ENCODE measurements at regions not wholly inside any gene's neighbourhood (a gene's known extent, or its start where the extent isn't known, plus 50 kb on each side); places are given as distances from the start of the nearest gene placed in this dataset.

DNA sequence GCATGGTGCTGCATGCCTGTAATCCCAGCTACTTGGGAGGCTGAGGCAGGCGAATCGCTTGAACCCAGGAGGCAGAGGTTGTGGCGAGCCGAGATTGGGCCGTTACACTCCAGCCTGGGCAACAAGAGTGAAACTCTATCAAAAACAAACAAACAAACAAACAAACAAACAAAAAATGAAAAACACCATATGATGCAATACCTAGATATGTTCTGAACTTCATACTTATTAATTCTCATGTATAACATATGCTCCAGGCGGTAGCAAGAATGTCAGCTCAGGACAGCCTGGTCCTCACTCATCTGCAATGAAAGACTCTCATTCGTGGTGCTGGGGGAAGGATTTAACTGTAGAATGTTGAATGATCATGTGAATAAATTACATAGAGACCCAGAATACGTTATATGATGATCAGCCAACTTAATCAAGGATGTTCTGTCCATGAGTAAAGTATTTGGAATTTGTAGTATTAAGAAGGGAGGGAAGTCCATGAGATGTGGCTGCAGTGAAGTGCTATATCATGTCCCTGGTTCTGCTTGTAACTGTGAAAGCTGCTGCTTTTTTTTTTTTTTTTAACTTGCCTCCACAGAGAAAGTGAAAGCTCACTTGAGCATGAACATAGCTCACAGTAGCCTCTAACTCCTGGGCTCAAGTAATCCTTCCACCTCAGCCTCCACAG, 206.8 kb downstream of the UQCRFS1 start:
- no peak for DNase-seq

DNA sequence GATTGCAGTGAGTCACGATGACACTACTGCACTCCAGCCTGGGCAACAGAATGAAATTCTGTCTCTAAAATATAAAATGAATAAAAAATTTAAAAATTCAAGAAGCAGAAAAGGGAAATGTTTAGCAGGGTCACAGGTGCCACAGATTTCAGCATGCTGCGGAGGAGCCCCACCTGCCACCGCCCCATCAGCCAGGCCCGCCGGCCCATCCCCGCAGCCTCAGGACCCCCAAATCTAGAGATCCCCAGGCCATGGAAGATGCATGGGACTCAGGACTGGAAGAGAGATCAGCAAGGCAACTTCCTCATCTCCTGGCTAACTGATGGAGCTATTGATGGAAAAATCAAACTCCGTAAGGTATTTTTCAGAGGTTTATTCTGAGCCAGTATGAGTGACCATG, 208.2 kb downstream of the UQCRFS1 start:
- DNase-seq = no peak

DNA sequence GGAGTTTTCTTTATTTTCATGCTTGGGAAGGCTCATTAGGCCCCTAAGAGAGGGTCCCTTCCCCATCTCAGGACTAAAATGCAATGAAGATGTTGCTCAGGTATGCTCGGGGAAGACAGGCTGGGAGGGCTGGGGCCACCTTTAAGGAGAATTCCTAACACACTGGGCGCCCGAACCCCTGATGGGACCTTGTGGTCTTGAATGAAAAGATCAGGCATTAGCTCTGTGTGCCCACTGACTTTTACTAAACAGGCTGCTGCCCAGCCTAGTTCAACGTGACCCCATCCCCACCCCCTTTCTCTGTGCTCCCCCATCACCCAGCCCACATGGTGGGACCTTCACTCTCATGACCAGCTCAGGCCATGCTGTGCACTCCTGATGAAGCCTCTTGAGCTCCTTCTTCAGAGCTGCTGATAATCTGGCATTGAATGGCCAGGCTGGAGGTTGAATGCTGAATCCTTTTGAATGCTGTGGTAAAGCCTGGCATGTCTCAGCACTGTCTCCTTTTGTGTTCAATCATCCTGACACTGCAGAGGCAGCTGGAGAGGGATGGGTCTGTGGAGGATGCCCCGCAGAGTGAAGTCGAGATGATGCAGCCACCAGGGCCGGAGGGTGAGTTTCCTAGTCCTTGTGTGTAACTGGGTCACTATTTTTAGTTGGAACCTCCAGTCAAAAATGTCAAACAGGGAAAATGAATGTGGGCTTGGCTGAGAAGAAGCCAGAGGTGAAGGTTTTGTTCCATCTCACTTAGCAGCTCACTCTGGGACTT, 209.1 kb downstream of the UQCRFS1 start:
- no peak for DNase-seq

DNA sequence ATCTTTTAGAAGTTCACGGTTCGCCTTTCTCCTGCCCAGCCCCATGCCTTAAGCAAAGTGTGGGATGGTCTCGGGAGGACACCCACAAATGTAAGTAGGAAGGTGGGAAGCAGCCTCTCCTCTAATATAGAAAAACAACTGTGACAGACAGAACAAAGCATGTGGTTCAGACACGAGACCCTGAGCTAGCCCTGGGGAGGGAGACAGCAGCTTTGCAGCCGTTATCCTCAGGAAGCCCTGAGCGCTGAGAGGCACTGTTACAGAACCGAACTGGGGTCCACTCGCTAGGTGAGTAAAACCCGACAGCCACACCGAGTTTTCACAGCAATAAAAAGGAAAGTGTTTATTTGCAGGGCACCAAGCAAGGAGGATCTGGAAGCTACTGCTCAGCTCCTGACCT, 210.6 kb downstream of the UQCRFS1 start:
- no peak for DNase-seq

DNA sequence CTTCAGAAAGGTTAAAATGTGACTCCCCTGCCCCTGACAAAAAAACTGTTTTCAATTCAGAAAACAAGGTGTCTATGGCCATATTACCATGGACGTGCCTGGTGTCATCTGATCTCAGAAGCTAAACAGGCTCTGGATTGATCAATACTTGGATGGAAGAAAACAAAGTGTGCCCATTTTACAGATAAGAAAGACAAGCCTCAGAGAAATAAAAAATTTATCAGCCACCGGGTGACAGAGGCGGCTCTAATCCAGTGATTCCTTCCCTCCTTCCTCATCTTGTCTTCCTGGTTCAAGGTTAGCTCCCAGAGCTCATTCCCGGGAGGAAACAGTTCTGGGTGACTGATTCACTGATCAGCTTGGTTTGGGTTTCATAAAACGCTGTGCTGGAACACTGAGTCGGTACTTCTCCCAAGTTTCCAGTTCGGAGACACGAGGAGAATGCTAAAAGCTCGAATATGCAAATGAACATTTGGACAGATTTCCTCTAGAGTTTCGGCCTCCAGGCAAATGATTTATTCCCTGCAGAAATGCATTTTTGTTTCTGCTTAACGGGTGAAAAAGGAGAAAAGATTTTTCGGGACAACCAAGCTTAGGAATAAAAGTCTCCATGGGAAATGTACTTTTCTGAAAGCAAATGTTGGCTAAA, 211.2 kb downstream of the UQCRFS1 start:
- no peak for DNase-seq

DNA sequence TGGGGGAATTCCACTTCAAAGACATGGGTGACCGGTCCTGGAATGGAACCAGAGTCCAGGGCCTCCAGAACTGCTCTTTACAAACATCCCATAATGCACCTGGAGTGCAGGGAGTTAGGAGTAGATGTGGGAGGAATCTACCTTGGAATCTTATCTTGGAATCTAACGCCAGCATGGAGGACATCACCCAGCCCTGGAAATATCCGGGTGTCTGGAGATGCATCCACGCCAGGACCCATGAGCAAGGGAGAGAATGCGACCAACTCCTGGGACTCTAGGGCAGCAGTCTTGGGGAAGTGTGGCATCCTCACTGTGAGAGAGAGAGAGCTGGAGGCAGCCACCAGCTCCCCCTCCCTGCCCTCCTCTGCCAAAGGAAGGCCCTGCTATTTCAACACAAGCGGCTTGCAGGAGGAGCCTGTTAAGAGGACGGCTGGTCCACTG, 211.8 kb downstream of the UQCRFS1 start:
- no peak for DNase-seq

DNA sequence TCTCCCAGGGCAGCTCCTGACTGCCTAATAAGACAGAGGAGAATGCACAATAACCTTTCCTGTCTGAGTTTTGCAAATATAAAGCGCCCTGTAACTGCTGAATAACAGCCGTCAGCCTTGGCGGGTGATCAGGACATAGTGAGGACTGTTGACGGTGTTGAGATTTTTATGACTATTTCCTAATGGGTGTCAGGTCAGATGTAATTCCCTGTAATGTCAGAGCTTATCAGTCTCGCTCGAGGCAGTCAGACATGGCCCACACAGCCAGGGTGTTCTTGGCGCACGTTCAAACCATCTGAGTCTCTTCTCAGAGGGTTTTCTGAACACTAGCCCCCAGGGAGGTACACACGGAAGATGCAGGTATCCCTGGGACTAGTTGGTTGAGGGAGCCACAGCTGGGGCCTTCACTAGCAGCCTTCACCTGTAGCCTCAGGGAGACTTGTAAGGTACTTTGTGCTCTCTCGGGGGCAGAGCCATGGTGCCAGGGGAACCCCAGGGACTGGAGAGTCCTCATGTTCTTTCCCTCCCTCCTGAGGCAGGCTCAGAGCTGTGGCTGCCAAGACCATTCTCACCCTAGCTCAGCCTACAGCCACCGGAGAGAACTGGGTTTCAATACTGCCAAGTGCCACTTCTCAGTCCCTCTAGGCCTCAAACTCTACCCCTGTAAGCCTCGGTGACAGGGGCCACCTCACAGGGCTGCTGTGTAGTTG, 213.1 kb downstream of the UQCRFS1 start:
- no peak for DNase-seq

DNA sequence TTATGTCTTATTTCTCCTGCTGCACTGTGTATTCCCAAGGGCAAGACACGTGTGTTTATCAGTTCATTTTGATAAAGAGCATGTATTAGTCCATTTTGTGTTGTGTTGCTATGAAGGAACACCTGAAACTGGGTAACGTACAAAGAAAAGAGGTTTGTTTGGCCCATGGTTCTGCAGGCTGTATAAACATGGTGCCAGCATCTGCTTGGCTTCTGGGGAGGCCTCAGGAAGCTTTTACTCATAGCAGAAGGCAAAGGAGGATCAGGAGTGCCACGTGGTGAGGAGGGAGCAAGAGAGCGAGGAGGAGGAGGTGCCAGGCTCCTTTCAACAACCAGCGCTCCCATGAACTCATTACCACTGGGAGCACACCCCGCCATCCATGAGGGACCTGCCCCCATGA, 214.0 kb downstream of the UQCRFS1 start:
- DNase-seq = no peak

DNA sequence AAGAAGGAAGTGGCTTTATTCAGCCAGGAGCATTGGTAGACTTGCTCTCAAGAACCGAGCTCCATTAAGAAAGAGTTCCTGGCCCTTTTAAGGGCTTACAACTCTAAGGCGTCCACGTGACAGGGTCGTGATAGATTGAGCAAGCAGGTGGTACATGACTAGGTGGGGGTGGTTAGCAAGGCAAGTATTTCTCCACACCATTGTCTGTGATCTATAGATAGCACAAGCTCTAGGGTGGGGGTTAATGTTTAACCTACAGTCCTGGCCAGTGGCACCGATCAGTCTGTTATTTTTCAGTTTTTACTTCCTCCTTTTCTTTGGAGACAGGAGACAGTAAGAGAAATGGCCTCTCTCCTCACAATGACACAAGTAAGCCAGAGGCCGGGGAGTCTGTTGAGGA, 215.1 kb downstream of the UQCRFS1 start:
- DNase-seq = peak; percentile 47

DNA sequence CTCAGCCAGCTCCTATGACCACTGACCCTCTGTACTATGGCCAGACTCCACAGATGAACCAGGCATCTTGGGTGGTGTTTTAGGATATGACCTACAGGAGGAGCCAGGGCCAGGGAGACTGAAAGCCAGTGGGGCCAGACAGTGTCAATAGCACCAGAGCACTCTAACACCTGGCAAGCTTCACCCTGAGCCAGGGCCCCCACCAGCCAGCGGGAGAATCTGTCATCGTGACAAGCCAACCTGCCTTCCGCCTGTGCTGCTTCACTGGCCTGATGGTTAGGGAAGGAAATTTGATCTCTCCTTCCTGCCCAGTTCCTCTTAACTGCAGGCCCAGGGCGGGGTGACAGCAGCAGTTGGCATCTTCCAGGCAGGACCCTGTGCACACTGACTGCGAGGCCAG, 222.4 kb downstream of the UQCRFS1 start:
- DNase-seq = no peak

DNA sequence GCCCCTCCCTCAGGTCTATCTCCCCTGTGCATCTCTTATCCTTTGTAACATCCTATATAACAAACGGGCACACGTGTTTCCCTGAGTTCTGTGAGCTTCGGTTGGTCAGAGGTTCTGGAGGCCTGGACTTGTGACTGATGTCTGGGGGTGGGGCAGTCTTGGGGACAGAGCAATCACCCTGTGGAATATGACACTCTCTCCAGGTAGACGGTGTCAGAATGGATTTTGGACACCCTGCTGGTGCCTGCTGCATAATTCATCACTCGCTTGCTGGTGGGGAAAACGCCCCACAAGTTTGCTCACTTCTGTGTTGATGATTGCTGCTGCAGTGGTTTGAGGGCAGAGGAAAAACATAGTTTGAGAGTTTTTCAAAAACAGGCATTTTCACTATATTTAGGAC, 223.2 kb downstream of the UQCRFS1 start:
- no peak for DNase-seq

DNA sequence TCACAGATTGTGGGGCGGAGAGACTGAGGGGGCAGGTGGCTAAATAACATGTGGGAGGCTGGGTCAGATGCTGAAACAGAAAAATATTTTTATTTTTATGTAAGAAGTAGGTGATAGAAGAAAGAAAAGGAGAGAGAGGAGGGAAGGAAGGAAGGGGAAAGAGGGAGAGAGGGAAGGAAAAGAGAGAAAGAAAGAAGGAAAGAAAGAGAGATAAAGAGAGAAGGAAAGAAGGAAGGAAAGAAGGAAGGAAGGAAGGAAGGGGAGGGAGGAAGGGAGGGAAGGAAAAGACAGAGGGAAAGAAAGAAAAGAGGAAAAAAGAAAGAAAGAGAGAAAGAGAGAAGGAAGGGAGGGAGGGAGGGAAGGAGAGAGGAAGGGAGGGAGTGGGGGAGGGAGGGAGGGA, 224.9 kb downstream of the UQCRFS1 start:
- no peak for DNase-seq

DNA sequence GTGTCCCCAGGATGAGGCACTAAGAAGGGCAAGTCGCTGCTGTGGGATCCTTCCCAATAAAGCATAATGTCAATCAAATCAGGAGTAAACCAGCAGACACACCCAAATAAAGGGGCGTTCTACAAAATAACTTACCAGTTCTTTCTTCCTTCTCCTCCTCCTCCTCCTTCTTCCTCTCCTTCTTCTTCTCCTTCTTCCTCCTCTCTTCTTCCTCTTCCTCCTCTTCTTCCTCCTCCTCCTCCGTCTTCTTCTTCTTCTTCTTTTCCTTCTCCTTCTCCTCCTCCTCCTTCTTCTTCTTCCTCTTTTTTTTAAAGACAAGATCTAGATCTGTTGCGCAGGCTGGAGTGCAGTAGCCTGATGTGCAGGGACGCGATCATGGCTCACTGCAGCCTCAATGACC, 225.8 kb downstream of the UQCRFS1 start:
- no peak for DNase-seq

DNA sequence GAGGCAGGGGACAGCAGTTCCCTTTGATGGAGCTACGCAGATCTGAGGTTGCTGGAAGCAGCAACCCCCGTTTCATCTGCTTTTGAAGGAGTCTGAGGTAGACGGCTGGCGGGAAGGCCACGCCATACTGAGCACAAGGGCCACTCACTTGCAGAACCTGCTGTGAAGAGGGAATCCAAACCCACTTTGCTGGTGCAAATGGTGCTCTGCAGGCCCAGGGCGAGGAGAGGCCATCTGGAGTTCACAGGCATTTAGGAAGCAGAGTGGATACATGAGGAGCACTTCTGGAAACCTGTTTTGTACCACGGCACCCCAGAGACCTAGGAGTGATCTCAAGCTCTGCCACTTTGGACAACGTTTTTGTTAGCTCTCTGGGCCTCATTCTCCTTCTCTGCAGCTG, 227.8 kb downstream of the UQCRFS1 start:
- no peak for DNase-seq

DNA sequence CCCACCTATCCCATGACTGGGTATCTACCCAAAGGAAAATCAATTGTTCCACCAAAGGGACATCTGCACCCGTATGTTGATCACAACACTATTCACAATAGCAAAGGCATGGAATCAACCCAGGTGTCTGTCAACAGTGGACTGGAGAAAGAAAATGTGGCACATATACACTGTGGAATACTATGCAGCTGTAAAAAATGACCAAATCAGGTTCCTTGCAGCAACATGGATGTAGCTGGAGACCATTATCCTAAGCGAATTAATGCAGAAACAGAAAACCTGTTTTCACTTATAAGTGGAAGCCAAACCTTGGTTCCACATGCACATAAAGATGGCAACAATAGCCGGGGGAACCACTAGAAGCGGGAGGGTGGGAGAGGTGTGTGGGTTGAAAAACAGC, 228.6 kb downstream of the UQCRFS1 start:
- DNase-seq = no peak

DNA sequence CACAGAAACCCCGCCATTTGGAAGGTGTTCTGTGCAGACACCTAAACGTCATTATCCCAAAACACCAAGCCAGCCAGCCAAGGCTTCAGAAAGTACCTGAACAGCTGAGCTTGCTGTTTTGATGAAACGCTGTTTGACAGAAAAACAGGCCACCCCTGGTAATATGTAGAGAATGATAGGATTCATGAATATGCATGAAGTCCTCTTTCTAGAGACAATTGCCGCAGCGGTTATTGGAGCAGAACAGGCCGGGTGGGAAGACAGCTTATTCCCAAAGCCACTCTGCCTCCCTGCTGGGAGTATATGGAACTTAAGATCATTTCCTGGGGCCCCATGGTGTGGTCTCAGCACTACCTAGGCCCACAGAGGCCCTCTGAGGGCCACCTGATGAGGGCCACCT, 229.5 kb downstream of the UQCRFS1 start:
- no peak for DNase-seq

DNA sequence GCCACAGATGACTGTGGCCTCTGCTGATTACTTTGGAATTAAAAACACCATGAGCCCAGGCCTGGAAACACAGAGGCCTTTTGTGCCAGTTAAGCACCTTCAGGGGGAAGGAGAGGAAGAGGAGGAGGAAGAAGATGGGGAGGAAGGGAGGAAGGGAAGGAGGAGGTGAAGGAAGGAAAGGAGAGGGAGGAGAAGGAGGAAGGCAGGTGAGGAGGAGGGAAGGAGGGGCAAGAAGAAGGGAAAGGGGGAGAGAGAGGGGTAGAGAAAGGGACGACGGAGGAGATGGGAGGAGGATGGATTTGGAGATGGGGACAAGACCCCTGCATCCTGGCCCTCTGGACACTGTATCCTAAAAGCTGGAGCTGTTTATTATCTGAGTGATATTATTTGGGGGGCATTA, 231.0 kb downstream of the UQCRFS1 start:
- no peak for DNase-seq

DNA sequence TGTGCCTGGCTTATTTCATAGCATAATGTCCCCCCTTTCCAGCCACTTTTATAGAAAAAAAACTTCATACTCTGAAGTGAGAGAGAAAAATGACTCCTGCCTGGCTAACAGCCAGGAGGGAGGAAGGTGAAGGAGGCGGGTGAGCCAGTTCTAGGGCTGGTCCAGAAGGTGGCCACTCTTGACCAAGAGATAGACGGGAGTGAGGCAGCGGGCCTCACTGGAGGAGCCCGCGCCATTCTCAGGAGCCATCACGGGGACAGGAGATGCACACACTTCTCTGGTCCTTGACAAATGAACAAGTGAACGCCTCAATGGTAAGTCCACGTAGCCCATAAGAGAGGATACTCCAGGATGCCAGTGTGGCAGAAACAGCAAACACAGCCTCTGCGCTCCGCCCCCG, 231.4 kb downstream of the UQCRFS1 start:
- no peak for DNase-seq

DNA sequence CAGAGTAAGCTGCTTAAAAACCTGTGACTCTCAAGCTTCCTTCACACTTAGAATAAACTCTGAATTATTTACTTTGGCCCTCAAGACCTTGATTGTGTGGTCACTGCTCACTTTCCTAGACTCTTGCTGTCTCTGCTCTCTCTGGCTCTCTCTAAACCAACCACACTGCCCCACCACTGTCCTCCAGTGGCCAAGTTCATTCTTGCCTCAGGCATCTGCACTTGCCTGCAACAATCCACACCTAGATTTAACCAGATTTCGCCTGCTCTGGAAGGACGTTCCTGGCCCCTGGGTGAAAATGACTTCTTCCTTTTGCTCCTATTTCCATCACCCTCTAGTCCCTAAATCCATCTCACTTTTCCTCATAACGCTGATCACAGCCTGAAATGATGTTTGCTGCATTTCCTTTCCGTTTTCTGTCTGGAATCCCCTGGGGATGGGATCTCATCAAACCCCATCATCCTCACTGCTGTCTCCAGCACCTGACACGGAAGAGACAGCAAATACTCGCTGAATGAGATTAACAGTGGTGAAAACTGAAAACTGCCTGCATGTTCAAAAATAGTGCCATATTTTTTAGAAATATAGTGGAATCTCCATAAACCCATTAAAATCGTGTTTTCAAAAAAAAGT, 232.6 kb downstream of the UQCRFS1 start:
- no peak for DNase-seq

DNA sequence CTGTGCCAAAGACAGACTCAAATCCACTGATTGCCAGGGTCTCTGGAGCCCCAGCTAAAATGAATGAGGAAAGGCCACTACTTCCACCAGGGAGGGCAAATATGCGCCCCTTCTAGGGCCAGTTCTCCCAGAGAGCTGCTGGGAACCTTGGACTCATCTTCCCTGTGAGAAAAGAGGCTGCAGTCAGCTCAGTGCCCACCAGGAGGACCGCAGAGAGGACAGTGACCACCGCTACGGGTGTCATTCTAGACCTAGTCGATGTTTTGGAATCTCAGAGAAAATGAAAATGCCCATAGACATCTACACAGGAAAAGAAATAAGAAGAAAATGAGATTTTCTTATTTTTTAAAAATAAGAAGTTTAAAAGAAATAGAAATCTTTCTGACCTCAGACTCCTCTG, 235.1 kb downstream of the UQCRFS1 start:
- no peak for DNase-seq

DNA sequence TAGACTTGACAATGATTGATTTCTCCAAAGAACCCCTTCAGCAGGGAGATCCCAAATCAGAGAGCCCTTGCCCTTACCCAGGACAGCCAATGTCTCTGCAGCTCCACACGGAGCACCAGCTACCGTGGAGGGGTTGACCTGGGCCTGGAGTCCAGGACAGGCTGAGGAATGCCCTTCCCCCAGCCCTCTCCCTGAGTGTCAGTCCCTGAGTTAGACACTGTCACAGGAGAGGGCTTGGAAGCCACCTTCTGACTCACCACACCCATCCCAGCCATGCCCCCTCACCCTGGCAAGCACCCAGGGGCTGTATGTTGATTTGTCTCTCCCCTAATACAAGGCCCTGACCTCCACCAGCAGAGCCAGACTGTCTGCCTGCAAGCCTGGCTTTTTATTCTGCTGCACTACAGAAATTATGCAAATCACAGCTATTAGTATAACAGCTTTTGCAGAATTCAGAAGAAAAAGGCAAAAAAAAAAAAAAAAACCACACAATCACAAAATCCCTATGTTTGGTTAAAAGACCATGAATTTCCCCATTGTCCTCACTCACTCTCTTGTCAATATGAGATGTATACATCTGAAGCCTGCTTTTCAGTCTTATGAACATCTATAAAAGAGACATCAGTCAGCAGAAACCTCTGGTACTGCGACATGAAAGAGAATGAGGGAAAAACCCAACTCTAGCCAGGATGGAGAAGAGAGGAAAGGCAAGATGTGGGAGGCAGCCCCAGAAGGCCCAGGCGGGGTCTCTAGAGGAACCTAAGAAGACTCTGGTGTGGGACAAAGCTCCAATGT, 240.7 kb downstream of the UQCRFS1 start:
- DNase-seq = no peak

DNA sequence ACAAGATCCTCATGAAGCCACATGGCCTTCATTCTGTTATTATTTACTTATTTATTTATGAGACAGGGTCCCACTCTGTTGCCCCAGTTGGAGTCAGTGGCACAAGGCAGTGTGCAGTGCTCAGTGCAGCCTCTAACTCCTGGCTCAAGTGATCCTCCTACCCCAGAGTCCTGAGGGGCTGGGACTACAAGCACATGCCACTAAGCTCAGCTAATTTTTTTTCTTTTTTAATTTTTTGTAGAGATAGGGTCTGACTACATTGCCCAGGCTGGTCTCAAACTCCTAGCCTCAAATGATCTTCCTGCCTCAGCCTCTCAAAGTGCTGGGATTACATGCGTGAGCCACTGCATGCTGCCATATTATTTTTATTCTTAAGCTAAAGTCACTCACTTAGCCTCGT, 241.4 kb downstream of the UQCRFS1 start:
- no peak for DNase-seq
